AG09319 (cell line): ENCODE measurements at regions not wholly inside any gene's neighbourhood (a gene's known extent, or its start where the extent isn't known, plus 50 kb on each side); places are given as distances from the start of the nearest gene placed in this dataset.

ENCODE experiments used
- DNase-seq: peaks from one replicate; pipeline ENCODE4 v3.0.0-alpha.2; 2010; ENCODE audit warnings: low read depth; ENCODE audit errors: extremely low read depth
- CTCF ChIP-seq: IDR thresholded peaks from 2 replicates; pipeline ENCODE4 v1.5.1; 2011; ENCODE audit warnings: low read depth, mild to moderate bottlenecking, inconsistent platforms, low read length, moderate library complexity

DNA sequence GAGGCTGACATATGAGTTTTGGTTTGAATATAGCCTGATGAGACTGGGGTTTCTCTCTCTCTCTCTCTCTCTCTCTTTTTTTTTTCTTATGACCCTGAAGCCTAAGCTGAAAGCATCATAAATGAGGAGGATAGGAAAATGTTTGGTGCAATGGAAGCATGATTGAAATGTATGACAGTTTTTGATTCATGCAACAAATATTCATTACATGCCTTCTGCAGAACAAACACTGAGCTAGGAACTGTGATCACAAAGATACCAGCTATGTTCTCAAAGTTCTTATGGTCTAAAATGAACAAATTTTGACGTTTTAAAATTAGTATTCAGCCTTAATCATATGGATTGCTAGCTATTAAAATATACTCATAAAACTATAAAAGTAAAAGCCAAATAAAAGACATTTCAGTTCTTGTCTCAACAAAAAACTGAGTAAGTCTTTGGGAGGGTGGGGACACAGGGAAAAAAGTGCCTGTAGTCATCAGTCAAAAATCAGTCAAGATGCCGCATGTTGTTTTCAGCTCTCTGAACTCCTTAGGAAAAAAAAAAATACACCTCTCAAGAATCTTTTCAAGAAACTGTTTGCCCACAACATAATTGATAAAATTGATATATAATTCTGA is 57.2 kb downstream of the NKX6-1 start:
- TF ChIP-seq CTCF = no peak
- no peak for DNase-seq

- DNase-seq = no peak
- no peak for TF ChIP-seq CTCF
Observed at GRCh38 chr4:84439996-84440395, 59.1 kb downstream of the NKX6-1 start.

DNA sequence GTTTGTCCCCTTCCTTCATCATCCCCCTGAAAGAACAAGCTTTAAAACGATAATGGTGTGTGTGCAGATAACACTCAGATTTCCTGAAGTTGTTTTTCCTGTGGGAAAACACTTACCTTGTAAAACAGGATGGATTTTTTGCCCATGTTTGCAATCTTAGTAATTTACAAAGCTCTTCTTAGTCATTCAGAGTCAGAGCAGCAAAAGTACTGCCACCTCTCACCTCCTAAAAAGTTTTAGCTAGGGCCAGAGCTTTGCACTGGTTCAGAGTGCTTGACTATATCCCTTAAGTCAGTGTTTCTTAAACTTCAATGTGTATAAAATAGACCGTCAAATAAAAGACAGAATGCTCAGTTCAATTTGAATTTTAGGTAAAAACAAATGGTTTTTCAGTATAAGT is 62.3 kb downstream of the NKX6-1 start:
- DNase-seq = no peak
- TF ChIP-seq CTCF = no peak

- DNase-seq = no peak
- no peak for TF ChIP-seq CTCF
Observed at GRCh38 chr4:84434344-84434743, 64.7 kb downstream of the NKX6-1 start.

GRCh38 chr4:84433633-84434222 is 65.4 kb downstream of the NKX6-1 start:
- no peak for DNase-seq
- no peak for TF ChIP-seq CTCF

DNA sequence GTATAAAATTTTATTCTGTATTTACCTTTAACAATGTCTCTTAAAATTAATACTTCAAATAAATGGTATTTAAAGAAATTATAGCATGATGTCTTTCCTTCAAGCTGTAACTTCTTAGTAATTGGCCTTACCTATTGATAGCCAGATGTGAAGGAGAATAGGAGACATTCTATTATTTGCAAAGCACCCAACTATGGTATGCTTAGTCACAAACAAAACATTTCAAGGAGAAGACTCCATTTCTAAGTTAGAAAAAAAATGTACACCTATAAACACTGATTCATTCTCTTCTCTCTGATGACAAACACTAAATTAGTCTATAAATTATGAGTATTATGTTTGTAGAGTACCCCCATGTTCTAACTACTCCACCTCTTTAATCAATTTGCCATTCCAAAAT is 66.4 kb downstream of the NKX6-1 start:
- no peak for TF ChIP-seq CTCF
- DNase-seq = no peak

- DNase-seq = no peak
- TF ChIP-seq CTCF = no peak
Observed at GRCh38 chr4:84420608-84421007, 78.5 kb downstream of the NKX6-1 start.
